Prostate gland (tissue), 2 donors: ENCODE measurements at regions not wholly inside any gene's neighbourhood (a gene's known extent, or its start where the extent isn't known, plus 50 kb on each side); places are given as distances from the start of the nearest gene placed in this dataset.
"Not testable (repeated sequence)": the region's sequence is repeated elsewhere in the genome, so short reads cannot be mapped to it uniquely, and the experiment has no call there.

Experiments used
- POLR2A ChIP-seq: fragments of 450-650 bp; IDR thresholded peaks from one replicate; pipeline ENCODE4 v1.6.1; 2016; ENCODE audit warnings: antibody characterized with exemption, mild to moderate bottlenecking
- POLR2AphosphoS5 ChIP-seq: sonication (generic); formaldehyde crosslinking; IDR thresholded peaks from one replicate; pipeline ENCODE4 v1.6.1; 2017; ENCODE audit warnings: antibody characterized with exemption
- TF ChIP-seq, protein P1 (sequence below), 4 experiments: fragments of 200-600 bp in 2 of 4; fragments of 450-650 bp in 2 of 4; sonication (generic) in 2 of 4; IDR thresholded peaks; 1 replicate in 3 of 4; 2 replicates in 1 of 4; pipeline ENCODE4 v1.5.1; 2016 to 2019; ENCODE audit warnings: antibody characterized with exemption in 4 of 4, mild to moderate bottlenecking in 2 of 4, moderate library complexity in 2 of 4

DNA sequence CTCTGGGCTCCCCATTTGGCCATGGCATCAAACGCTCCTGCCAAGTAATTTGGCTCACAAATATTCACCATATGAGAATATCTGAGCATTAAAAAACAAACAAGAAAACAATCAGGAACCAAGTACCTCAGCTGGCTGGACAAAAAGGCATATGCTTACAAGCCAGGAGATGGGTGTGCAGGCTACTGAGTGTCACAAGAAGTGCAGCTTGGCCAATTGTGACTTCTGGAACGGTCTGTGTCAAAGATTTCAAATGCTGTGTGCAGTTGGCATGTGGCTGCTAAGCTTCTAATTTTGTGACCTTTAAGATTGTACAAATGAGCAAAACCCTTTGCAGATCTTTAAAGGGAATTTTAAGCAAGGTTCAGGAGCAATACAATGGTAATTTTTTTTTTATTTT, 274.0 kb downstream of the ANAPC1 start:
- TF ChIP-seq, protein P1, sequence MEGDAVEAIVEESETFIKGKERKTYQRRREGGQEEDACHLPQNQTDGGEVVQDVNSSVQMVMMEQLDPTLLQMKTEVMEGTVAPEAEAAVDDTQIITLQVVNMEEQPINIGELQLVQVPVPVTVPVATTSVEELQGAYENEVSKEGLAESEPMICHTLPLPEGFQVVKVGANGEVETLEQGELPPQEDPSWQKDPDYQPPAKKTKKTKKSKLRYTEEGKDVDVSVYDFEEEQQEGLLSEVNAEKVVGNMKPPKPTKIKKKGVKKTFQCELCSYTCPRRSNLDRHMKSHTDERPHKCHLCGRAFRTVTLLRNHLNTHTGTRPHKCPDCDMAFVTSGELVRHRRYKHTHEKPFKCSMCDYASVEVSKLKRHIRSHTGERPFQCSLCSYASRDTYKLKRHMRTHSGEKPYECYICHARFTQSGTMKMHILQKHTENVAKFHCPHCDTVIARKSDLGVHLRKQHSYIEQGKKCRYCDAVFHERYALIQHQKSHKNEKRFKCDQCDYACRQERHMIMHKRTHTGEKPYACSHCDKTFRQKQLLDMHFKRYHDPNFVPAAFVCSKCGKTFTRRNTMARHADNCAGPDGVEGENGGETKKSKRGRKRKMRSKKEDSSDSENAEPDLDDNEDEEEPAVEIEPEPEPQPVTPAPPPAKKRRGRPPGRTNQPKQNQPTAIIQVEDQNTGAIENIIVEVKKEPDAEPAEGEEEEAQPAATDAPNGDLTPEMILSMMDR (IDR thresholded peaks at IDR 0.05): not testable (repeated sequence)
- not testable (repeated sequence) for TF ChIP-seq POLR2A, POLR2AphosphoS5
